Glutamatergic neuron (in vitro differentiated cells): ENCODE measurements at regions not wholly inside any gene's neighbourhood (a gene's known extent, or its start where the extent isn't known, plus 50 kb on each side); places are given as distances from the start of the nearest gene placed in this dataset.

Experiments used
- DNase-seq: peaks from one replicate; pipeline ENCODE4 v3.0.0; 2022
- H3K27ac Mint-ChIP-seq: one replicate; pipeline ENCODE4 v1.8.0; 2020; ENCODE audit warnings: mild to moderate bottlenecking, mixed read lengths, inconsistent platforms; ENCODE audit not compliant: unreplicated experiment
- H3K27me3 Mint-ChIP-seq: one replicate; pipeline ENCODE4 v1.8.0; 2020; ENCODE audit warnings: mild to moderate bottlenecking, moderate library complexity, mixed read lengths, inconsistent platforms; ENCODE audit not compliant: unreplicated experiment
- H3K36me3 Mint-ChIP-seq: one replicate; pipeline ENCODE4 v1.8.0; 2020; ENCODE audit warnings: mild to moderate bottlenecking, mixed read lengths, inconsistent platforms; ENCODE audit not compliant: unreplicated experiment
- H3K4me1 Mint-ChIP-seq: one replicate; pipeline ENCODE4 v1.8.0; 2020; ENCODE audit warnings: mild to moderate bottlenecking, low read depth, mixed read lengths, inconsistent platforms; ENCODE audit not compliant: unreplicated experiment
- H3K4me3 Mint-ChIP-seq: one replicate; pipeline ENCODE4 v1.8.0; 2020; ENCODE audit warnings: mild to moderate bottlenecking, mixed read lengths, inconsistent platforms; ENCODE audit not compliant: unreplicated experiment
- H3K9me3 Mint-ChIP-seq: one replicate; pipeline ENCODE4 v1.8.0; 2020; ENCODE audit warnings: mild to moderate bottlenecking, moderate library complexity, mixed read lengths, inconsistent platforms; ENCODE audit not compliant: unreplicated experiment
- CTCF ChIP-seq: fragments of 200-600 bp; sonication (generic); IDR thresholded peaks from one replicate; pipeline ENCODE4 v1.5.0; 2021; ENCODE audit not compliant: partially characterized antibody, unreplicated experiment

- Mint-ChIP-seq H3K9me3 (no peaks in the 10 kb centered on the region), H3K27ac (no peak overlapping the region), H3K4me3 (no peak overlapping the region), H3K27me3 (no peaks in the 10 kb centered on the region), H3K4me1 (no peaks in the 10 kb centered on the region), H3K36me3 (peaks cover 17% of the 10 kb centered on the region)
- no peak for DNase-seq
- no peak for TF ChIP-seq CTCF
Observed at GRCh38 chr2:181163139-181163538, 182.7 kb downstream of the UBE2E3 start.

GRCh38 chr2:181163691-181164090, 183.3 kb downstream of the UBE2E3 start:
- Mint-ChIP-seq H3K27ac (no peak overlapping the region), H3K36me3 (peaks cover 17% of the 10 kb centered on the region), H3K9me3 (no peaks in the 10 kb centered on the region), H3K4me1 (no peaks in the 10 kb centered on the region), H3K27me3 (no peaks in the 10 kb centered on the region), H3K4me3 (no peak overlapping the region)
- no peak for TF ChIP-seq CTCF
- DNase-seq, result no peak

GRCh38 chr2:181164699-181165098, 184.3 kb downstream of the UBE2E3 start:
- no peaks in the 10 kb centered on the region for H3K4me1 Mint-ChIP-seq
- H3K4me3 Mint-ChIP-seq, result no peak overlapping the region
- H3K36me3 Mint-ChIP-seq, result peaks cover 17% of the 10 kb centered on the region

GRCh38 chr2:181165199-181165868, 184.9 kb downstream of the UBE2E3 start:
- peaks cover 17% of the 10 kb centered on the region for H3K36me3 Mint-ChIP-seq
- no peaks in the 10 kb centered on the region for H3K9me3 Mint-ChIP-seq
- H3K4me3 Mint-ChIP-seq, result no peak overlapping the region
- H3K27ac Mint-ChIP-seq, result no peak overlapping the region
- no peak for DNase-seq
- no peaks in the 10 kb centered on the region for H3K4me1 Mint-ChIP-seq
- no peak for TF ChIP-seq CTCF
- no peaks in the 10 kb centered on the region for H3K27me3 Mint-ChIP-seq

More at GRCh38 chr2:181164699-181165098, 184.3 kb downstream of the UBE2E3 start:
- no peaks in the 10 kb centered on the region for H3K27me3 Mint-ChIP-seq
- H3K27ac Mint-ChIP-seq, result no peak overlapping the region
- H3K9me3 Mint-ChIP-seq, result no peaks in the 10 kb centered on the region
- DNase-seq, result no peak
- no peak for TF ChIP-seq CTCF

GRCh38 chr2:181169503-181169902, 189.1 kb downstream of the UBE2E3 start:
- Mint-ChIP-seq H3K27ac (no peak overlapping the region), H3K9me3 (no peaks in the 10 kb centered on the region), H3K27me3 (no peaks in the 10 kb centered on the region), H3K4me1 (no peaks in the 10 kb centered on the region), H3K4me3 (no peak overlapping the region), H3K36me3 (peaks cover 17% of the 10 kb centered on the region)
- TF ChIP-seq CTCF, result no peak
- DNase-seq, result no peak
